Liver (tissue), 8 donors: ENCODE measurements at regions not wholly inside any gene's neighbourhood (a gene's known extent, or its start where the extent isn't known, plus 50 kb on each side); places are given as distances from the start of the nearest gene placed in this dataset.
"Not testable (repeated sequence)": the region's sequence is repeated elsewhere in the genome, so short reads cannot be mapped to it uniquely, and the experiment has no call there.

Experiments
- DNase-seq: peaks from one replicate; pipeline ENCODE4 v3.0.0-alpha.2; 2017; ENCODE audit warnings: low spot score
- H3K27ac ChIP-seq, 2 donors: one replicate each; pipeline ENCODE4 v1.7.0; 2013; ENCODE audit warnings: inconsistent platforms in 2 of 2, low read length in 2 of 2, control low read depth in 1 of 2, low read depth in 1 of 2, mild to moderate bottlenecking in 1 of 2
- H3K27me3 ChIP-seq, 4 donors: one replicate each; pipeline versions ENCODE4 v1.6.1 to v1.7.0; 2013; ENCODE audit warnings: low read length in 3 of 4, inconsistent platforms in 1 of 4, mild to moderate bottlenecking in 1 of 4, moderate library complexity in 1 of 4; ENCODE audit not compliant: control insufficient read depth in 4 of 4, insufficient read depth in 4 of 4
- H3K36me3 ChIP-seq, 4 donors: one replicate each; pipeline versions ENCODE4 v1.6.1 to v1.7.0; 2013; ENCODE audit warnings: low read length in 3 of 4, mild to moderate bottlenecking in 3 of 4, low read depth in 1 of 4, moderate library complexity in 1 of 4; ENCODE audit not compliant: control insufficient read depth in 4 of 4, insufficient read depth in 3 of 4
- H3K4me1 ChIP-seq, 4 donors: one replicate each; pipeline versions ENCODE4 v1.6.1 to v1.7.0; 2013; ENCODE audit warnings: low read length in 3 of 4, mild to moderate bottlenecking in 3 of 4, moderate library complexity in 1 of 4; ENCODE audit not compliant: control insufficient read depth in 4 of 4, insufficient read depth in 4 of 4
- H3K4me3 ChIP-seq, 3 donors: one replicate each; pipeline versions ENCODE4 v1.6.1 to v1.7.0; 2013; ENCODE audit warnings: low read length in 3 of 3, control low read depth in 1 of 3, low read depth in 1 of 3, mild to moderate bottlenecking in 1 of 3
- H3K9ac ChIP-seq, 2 donors: one replicate each; pipeline ENCODE4 v1.7.0; 2013; ENCODE audit warnings: low read length in 2 of 2, mild to moderate bottlenecking in 2 of 2, moderate library complexity in 2 of 2, control low read depth in 1 of 2, low read depth in 1 of 2
- H3K9me3 ChIP-seq, 4 donors: one replicate each; pipeline versions ENCODE4 v1.6.1 to v1.7.0; 2013; ENCODE audit warnings: low read length in 3 of 4; ENCODE audit not compliant: control insufficient read depth in 4 of 4
- ATF3 ChIP-seq: IDR thresholded peaks from 2 replicates; pipeline ENCODE4 v1.6.1; 2016; ENCODE audit warnings: antibody characterized with exemption
- CTCF ChIP-seq: fragments of 150-350 bp; IDR thresholded peaks from 2 replicates; pipeline ENCODE4 v1.5.1; 2017; ENCODE audit warnings: improper control_type of control experiment, low read depth, low read length; ENCODE audit not compliant: missing input control
- EGR1 ChIP-seq, 2 donors: IDR thresholded peaks; 2 replicates each; pipeline ENCODE4 v1.6.1; 2016 to 2018; ENCODE audit warnings: antibody characterized with exemption in 2 of 2, low read depth in 2 of 2
- FOXA2 ChIP-seq: IDR thresholded peaks from 2 replicates; pipeline ENCODE4 v1.6.1; 2016; ENCODE audit warnings: antibody characterized with exemption
- HNF4G ChIP-seq: IDR thresholded peaks from 2 replicates; pipeline ENCODE4 v1.6.1; 2016; ENCODE audit warnings: antibody characterized with exemption
- JUND ChIP-seq, 2 donors: IDR thresholded peaks; 2 replicates each; pipeline ENCODE4 v1.6.1; 2016; ENCODE audit warnings: antibody characterized with exemption in 2 of 2
- MAX ChIP-seq: IDR thresholded peaks from 2 replicates; pipeline ENCODE4 v1.6.1; 2016; ENCODE audit warnings: antibody characterized with exemption
- REST ChIP-seq: IDR thresholded peaks from 2 replicates; pipeline ENCODE4 v1.6.1; 2016; ENCODE audit warnings: antibody characterized with exemption, mild to moderate bottlenecking
- RXRA ChIP-seq, 2 donors: IDR thresholded peaks; 2 replicates each; pipeline ENCODE4 v1.6.1; 2017 to 2018; ENCODE audit warnings: antibody characterized with exemption in 2 of 2, mild to moderate bottlenecking in 1 of 2
- SP1 ChIP-seq: IDR thresholded peaks from 2 replicates; pipeline ENCODE4 v1.6.1; 2018; ENCODE audit warnings: antibody characterized with exemption, mild to moderate bottlenecking
- TAF1 ChIP-seq: conservative IDR thresholded peaks from 2 replicates; pipeline ENCODE4 v1.6.1; 2016; ENCODE audit warnings: antibody characterized with exemption, mild to moderate bottlenecking
- YY1 ChIP-seq: IDR thresholded peaks from 2 replicates; pipeline ENCODE4 v1.6.1; 2016; ENCODE audit warnings: antibody characterized with exemption, mild to moderate bottlenecking
- WGBS: extraction: QIAGEN DNeasy Blood & Tissue Kit; methylation state at CpG from one replicate; pipeline ENCODE4 v1.1.7; 2013; 5-methylcytosine and 5-hydroxymethylcytosine counted together
- donor health status: healthy.
- donor health status: healthy.
- donor health status: healthy.
- donor health status: healthy.
- donor health status: healthy.

GRCh38 chr5:40428815-40429214 lies 250.9 kb upstream of the PTGER4 start:
- peaks cover 0 to 2% (median 0%) of the 10 kb centered on the region in 4 donors for H3K9me3 ChIP-seq
- no peaks in the 10 kb centered on the region for H3K27me3 ChIP-seq
- no peak overlapping the region for H3K9ac ChIP-seq
- no peak overlapping the region for H3K4me3 ChIP-seq
- TF ChIP-seq JUND (IDR thresholded peaks at IDR 0.05) (no peak), YY1 (no peak), REST (no peak), EGR1 (IDR thresholded peaks at IDR 0.05; ENCODE audit: low read depth in 2 of 2) (no peak), CTCF (no peak)
- no peaks in the 10 kb centered on the region for H3K36me3 ChIP-seq
- no peak overlapping the region for H3K27ac ChIP-seq
- WGBS: 94% methylated on average over 4 of the region's 4 CpGs
- DNase-seq: no peak
- no peaks in the 10 kb centered on the region for H3K4me1 ChIP-seq

GRCh38 chr5:40428126-40428525 lies 251.6 kb upstream of the PTGER4 start:
- Histone ChIP-seq H3K9me3 (peaks cover 0 to 2% (median 0%) of the 10 kb centered on the region in 4 donors), H3K27ac (no peak overlapping the region), H3K36me3 (no peaks in the 10 kb centered on the region), H3K9ac (no peak overlapping the region), H3K4me3 (no peak overlapping the region), H3K4me1 (no peaks in the 10 kb centered on the region), H3K27me3 (no peaks in the 10 kb centered on the region)
- TF ChIP-seq CTCF: no peak
- no peak for TF ChIP-seq HNF4G
- no peak for TF ChIP-seq FOXA2
- TF ChIP-seq TAF1: no peak
- TF ChIP-seq RXRA (IDR thresholded peaks at IDR 0.05): no peak
- TF ChIP-seq MAX: no peak
- TF ChIP-seq JUND (IDR thresholded peaks at IDR 0.05): no peak
- no peak for TF ChIP-seq YY1
- no peak for TF ChIP-seq SP1
- TF ChIP-seq ATF3: no peak
- no peak for DNase-seq
- 77% methylated on average over 1 of the region's 1 CpG for WGBS

- not testable (repeated sequence) for H3K27me3 ChIP-seq, H3K9me3 ChIP-seq, DNase-seq, H3K4me3 ChIP-seq, H3K4me1 ChIP-seq, H3K27ac ChIP-seq, H3K9ac ChIP-seq, H3K36me3 ChIP-seq
- 78% methylated on average over 8 of the region's 8 CpGs for WGBS
Measured at GRCh38 chr5:40417046-40417810, 262.5 kb upstream of the PTGER4 start.
